ENCODE measurements at regions not wholly inside any gene's neighbourhood (a gene's known extent, or its start where the extent isn't known, plus 50 kb on each side); places are given as distances from the start of the nearest gene placed in this dataset.

DNA sequence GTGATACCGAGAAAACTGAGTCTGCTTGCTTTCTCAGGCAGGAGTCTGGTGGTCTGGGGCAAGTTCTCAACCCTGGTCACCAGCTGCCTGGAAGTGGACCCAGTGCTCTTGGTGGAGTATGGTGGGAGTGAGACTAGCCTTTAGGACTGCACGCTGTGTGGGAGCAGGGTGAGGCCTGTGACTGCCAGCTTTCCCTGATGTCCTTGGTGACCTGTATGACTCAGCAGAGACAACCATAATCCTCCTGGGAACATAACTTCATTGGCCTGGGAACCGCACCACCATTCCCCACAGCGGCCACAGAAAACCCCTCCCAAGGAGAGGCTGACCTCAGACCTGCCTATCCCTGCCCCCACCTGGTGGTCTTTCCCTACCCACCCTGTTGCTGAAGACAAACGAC lies 139.5 kb upstream of the CHRM2 start:
- Histone ChIP-seq H3K4me3 (replicated peaks in 1 of 3; ENCODE audit: insufficient read depth in 1 of 3, low read depth in 1 of 3, low read length in 3 of 3) (no peak overlapping the region), H3K9ac (replicated peaks; ENCODE audit: extremely low read depth, insufficient read depth, low read length) (no peak overlapping the region), H3K79me2 (ENCODE audit: control insufficient read depth, insufficient read depth, low read length) (no peaks in the 10 kb centered on the region), H4K20me1 (replicated peaks; ENCODE audit: control insufficient read depth, extremely low read depth, insufficient read depth, low read length) (no peaks in the 10 kb centered on the region), H3K4me1 (ENCODE audit: control insufficient read depth, extremely low read depth, insufficient read depth, low read length) (no peaks in the 10 kb centered on the region), H2AFZ (ENCODE audit: low read depth, low read length) (no peak overlapping the region), H3K9me1 (replicated peaks; ENCODE audit: control insufficient read depth, extremely low read depth, insufficient read depth, low read length) (no peaks in the 10 kb centered on the region), H3K27me3 (ENCODE audit: control insufficient read depth in 2 of 2, insufficient read depth in 2 of 2, low read length in 2 of 2) (no peaks in the 10 kb centered on the region), H3K4me2 (ENCODE audit: insufficient read depth, low read length) (no peak overlapping the region), H3K36me3 (ENCODE audit: control insufficient read depth in 2 of 2, extremely low read depth in 1 of 2, insufficient read depth in 2 of 2, low read length in 2 of 2) (no peaks in the 10 kb centered on the region), H3K9me3 (replicated peaks; ENCODE audit: control insufficient read depth, insufficient read depth, low read length) (no peaks in the 10 kb centered on the region), H3K27ac (ENCODE audit: insufficient read depth, low read depth, low read length) (no peak overlapping the region)
- ChIA-PET CTCF (no interaction called here), POLR2A (no interaction called here)
- BruUV-seq (replicated peaks), result no TSS peak
- no peak for TF ChIP-seq JUN (IDR thresholded peaks at IDR 0.05; ENCODE audit: borderline replicate concordance, insufficient read depth, insufficient read length, low read depth)
- no peak for TF ChIP-seq FOS (IDR thresholded peaks at IDR 0.05; ENCODE audit: borderline replicate concordance, insufficient read depth, low read length)
- TF ChIP-seq EZH2 (IDR thresholded peaks at IDR 0.05; ENCODE audit: borderline replicate concordance, low read depth, low read length, severe bottlenecking), result no peak
- TF ChIP-seq, protein P1, sequence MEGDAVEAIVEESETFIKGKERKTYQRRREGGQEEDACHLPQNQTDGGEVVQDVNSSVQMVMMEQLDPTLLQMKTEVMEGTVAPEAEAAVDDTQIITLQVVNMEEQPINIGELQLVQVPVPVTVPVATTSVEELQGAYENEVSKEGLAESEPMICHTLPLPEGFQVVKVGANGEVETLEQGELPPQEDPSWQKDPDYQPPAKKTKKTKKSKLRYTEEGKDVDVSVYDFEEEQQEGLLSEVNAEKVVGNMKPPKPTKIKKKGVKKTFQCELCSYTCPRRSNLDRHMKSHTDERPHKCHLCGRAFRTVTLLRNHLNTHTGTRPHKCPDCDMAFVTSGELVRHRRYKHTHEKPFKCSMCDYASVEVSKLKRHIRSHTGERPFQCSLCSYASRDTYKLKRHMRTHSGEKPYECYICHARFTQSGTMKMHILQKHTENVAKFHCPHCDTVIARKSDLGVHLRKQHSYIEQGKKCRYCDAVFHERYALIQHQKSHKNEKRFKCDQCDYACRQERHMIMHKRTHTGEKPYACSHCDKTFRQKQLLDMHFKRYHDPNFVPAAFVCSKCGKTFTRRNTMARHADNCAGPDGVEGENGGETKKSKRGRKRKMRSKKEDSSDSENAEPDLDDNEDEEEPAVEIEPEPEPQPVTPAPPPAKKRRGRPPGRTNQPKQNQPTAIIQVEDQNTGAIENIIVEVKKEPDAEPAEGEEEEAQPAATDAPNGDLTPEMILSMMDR (IDR thresholded peaks at IDR 0.05; ENCODE audit: extremely low read depth in 1 of 2, insufficient read depth in 1 of 2, low read depth in 1 of 2, low read length in 2 of 2), result no peak
- no peak for TF ChIP-seq POLR2AphosphoS5 (IDR thresholded peaks at IDR 0.05; ENCODE audit: insufficient read depth, low read depth, low read length)
- TF ChIP-seq, protein P2, sequence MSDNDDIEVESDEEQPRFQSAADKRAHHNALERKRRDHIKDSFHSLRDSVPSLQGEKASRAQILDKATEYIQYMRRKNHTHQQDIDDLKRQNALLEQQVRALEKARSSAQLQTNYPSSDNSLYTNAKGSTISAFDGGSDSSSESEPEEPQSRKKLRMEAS (IDR thresholded peaks at IDR 0.05; ENCODE audit: insufficient read depth, insufficient read length), result no peak
- no peak for TF ChIP-seq MYC (IDR thresholded peaks at IDR 0.05; ENCODE audit: low read depth, low read length)
- no peak for TF ChIP-seq POLR2A (IDR thresholded peaks at IDR 0.05; ENCODE audit: low read depth, low read length)
- TF ChIP-seq GATA2 (IDR thresholded peaks at IDR 0.05; ENCODE audit: insufficient read depth, insufficient read length, low read depth, low read length), result no peak
- FAIRE-seq (no peak), DNase-seq (ENCODE audit: low read depth, low spot score) (no peak)
- dilution Hi-C loops (cut with MboI; ENCODE audit: extremely low pct_ligation_motif_present, low sequenced_read_pairs), result no loop called here
- intact Hi-C loops (cut with micrococcal nuclease), result no loop called here

Data from endothelial cell of umbilical vein (primary cell).